HAP-1 (cell line): ENCODE measurements at regions not wholly inside any gene's neighbourhood (a gene's known extent, or its start where the extent isn't known, plus 50 kb on each side); places are given as distances from the start of the nearest gene placed in this dataset.
"Not testable (repeated sequence)": the region's sequence is repeated elsewhere in the genome, so short reads cannot be mapped to it uniquely, and the experiment has no call there.

Experiments used
- DNase-seq, 2 experiments: peaks; one replicate each; pipeline ENCODE4 v3.0.0-alpha.2; 2016 to 2020; ENCODE audit warnings: low spot score in 2 of 2
- H3K27me3 ChIP-seq: fragments of 250-450 bp; sonication (Bioruptor Pico); 2 replicates; pipeline ENCODE4 v1.5.1; 2020; ENCODE audit warnings: low read depth, mild to moderate bottlenecking, moderate library complexity
- H3K36me3 ChIP-seq: fragments of 250-450 bp; sonication (Bioruptor Pico); replicated peaks from 2 replicates; pipeline ENCODE4 v1.5.1; 2020; ENCODE audit warnings: mild to moderate bottlenecking
- H3K4me1 ChIP-seq: fragments of 250-450 bp; sonication (Bioruptor Pico); 2 replicates; pipeline ENCODE4 v1.5.1; 2020; ENCODE audit warnings: mild to moderate bottlenecking
- H3K4me3 ChIP-seq: fragments of 250-450 bp; sonication (Bioruptor Pico); 2 replicates; pipeline ENCODE4 v1.5.1; 2020; ENCODE audit warnings: mild to moderate bottlenecking, moderate library complexity
- H3K9me3 ChIP-seq: fragments of 250-450 bp; sonication (Bioruptor Pico); 2 replicates; pipeline ENCODE4 v1.5.1; 2020; ENCODE audit warnings: mild to moderate bottlenecking, moderate library complexity
- in situ Hi-C: fragments of 300-500 bp; cut with MboI; formaldehyde crosslinking; loops from 3 replicates; pipeline ENCODE4 v1.14.3; 2020; ENCODE audit warnings: low sequenced_read_pairs, inconsistent platforms, mixed read lengths

GRCh38 chr5:23451156-23451555 lies 56.3 kb upstream of the PRDM9 start:
- no peaks in the 10 kb centered on the region for H3K4me1 ChIP-seq
- no peaks in the 10 kb centered on the region for H3K27me3 ChIP-seq
- no peaks in the 10 kb centered on the region for H3K9me3 ChIP-seq
- in situ Hi-C loops = no loop called here
- H3K36me3 ChIP-seq = no peaks in the 10 kb centered on the region
- DNase-seq = no peak
- no peak overlapping the region for H3K4me3 ChIP-seq

DNA sequence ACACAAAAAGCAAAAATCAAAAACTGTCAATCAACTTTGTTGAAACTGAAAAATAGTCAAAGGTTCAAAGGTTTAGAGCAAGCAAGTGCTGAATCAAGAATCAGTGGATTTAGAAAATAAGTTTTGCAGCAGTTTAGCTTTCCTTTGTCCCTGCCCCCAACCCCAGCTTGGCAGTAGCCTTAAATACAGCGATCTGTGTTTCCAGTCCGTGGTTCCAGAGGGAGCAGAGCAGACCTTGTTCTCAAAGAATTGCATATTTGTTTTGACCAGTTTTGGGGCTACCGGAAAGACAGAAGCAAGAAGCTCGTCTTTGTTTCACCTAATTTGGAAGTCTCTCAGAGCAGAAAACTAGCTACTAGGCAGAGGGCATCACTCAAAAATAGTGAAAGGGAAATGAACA lies 57.2 kb upstream of the PRDM9 start:
- H3K9me3 ChIP-seq = no peaks in the 10 kb centered on the region
- in situ Hi-C loops = no loop called here
- no peaks in the 10 kb centered on the region for H3K4me1 ChIP-seq
- H3K4me3 ChIP-seq = no peak overlapping the region
- H3K27me3 ChIP-seq = no peaks in the 10 kb centered on the region
- no peak for DNase-seq
- H3K36me3 ChIP-seq = no peaks in the 10 kb centered on the region

DNA sequence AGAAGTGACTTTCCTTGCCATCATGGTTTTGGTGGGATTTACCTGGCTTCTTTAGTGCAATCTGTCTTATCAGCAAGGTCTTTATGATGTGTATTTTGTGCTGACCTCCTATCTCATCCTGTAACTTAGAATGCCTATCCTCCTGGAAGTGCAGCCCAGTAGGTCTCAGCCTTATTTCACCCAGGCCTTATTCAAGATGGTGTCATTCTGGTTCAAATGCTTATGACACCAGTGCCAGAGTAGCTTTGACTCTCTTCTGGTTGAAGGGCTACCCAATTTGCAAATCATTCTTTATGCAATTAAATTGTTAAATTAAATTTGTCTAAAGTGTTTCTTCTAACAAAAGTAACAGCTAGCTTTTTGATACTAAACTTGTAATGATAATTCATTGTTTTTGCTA lies 58.8 kb upstream of the PRDM9 start:
- in situ Hi-C loops = no loop called here
- no peaks in the 10 kb centered on the region for H3K27me3 ChIP-seq
- no peak overlapping the region for H3K4me3 ChIP-seq
- H3K36me3 ChIP-seq = no peaks in the 10 kb centered on the region
- no peaks in the 10 kb centered on the region for H3K4me1 ChIP-seq
- H3K9me3 ChIP-seq = no peaks in the 10 kb centered on the region
- DNase-seq = no peak

DNA sequence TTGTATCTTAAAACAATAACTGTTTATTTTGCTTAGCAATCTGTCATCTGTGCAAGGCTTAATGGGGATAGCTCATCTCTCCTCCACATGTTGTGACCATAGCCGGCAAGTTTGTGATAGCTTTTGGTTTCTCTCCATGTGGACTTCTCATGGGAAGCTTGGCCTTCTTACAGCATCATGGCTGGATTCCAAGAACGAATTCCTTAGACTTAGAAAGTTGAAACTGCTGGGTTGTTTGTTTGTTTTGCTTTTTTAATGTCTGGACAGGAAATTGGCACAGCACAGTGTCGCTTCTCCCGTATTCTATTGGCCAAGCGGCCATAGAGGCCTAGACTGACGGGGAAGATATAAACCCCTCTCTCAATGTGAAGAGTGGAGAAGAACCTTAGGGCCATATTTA lies 61.0 kb upstream of the PRDM9 start:
- DNase-seq = no peak
- Histone ChIP-seq H3K4me1 (no peaks in the 10 kb centered on the region), H3K9me3 (no peaks in the 10 kb centered on the region), H3K27me3 (no peaks in the 10 kb centered on the region), H3K36me3 (no peaks in the 10 kb centered on the region), H3K4me3 (no peak overlapping the region)
- in situ Hi-C loops = no loop called here

GRCh38 chr5:23445573-23445972 lies 61.8 kb upstream of the PRDM9 start:
- Histone ChIP-seq H3K4me1 (peaks cover 5% of the 10 kb centered on the region), H3K9me3 (no peaks in the 10 kb centered on the region), H3K27me3 (no peaks in the 10 kb centered on the region), H3K36me3 (no peaks in the 10 kb centered on the region), H3K4me3 (no peak overlapping the region)
- in situ Hi-C loops = no loop called here
- DNase-seq = no peak

DNA sequence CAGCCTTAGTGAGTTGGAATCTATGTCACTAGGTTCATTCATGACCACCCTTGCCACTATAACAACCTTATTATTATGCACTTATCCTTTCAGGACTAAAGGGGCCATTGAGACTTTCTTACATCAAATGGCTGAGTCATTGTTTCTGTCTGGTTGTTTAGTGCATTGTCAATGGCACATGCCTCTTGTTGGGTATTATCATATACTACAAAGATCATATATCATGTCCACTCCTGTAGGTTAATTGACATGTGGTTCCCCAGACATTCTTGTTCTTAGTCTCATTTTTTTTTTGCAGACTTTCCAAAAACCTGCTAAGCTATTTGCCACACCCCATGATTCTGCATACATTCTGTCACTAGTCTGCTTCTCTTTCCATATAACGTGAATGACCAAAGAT lies 66.7 kb upstream of the PRDM9 start:
- no peaks in the 10 kb centered on the region for H3K36me3 ChIP-seq
- no peak overlapping the region for H3K4me3 ChIP-seq
- peaks cover 10% of the 10 kb centered on the region for H3K4me1 ChIP-seq
- H3K9me3 ChIP-seq = no peaks in the 10 kb centered on the region
- DNase-seq = peak; percentile 13 to 81
- no peaks in the 10 kb centered on the region for H3K27me3 ChIP-seq
- in situ Hi-C loops = no loop called here

- Histone ChIP-seq H3K27me3 (no peaks in the 10 kb centered on the region), H3K4me1 (peaks cover 10% of the 10 kb centered on the region), H3K4me3 (no peak overlapping the region), H3K36me3 (no peaks in the 10 kb centered on the region), H3K9me3 (no peaks in the 10 kb centered on the region)
- no peak for DNase-seq
- in situ Hi-C loops = no loop called here
Measured at GRCh38 chr5:23437011-23437410, 70.4 kb upstream of the PRDM9 start.

- DNase-seq = no peak
- H3K4me1 ChIP-seq = no peaks in the 10 kb centered on the region
- H3K9me3 ChIP-seq = no peaks in the 10 kb centered on the region
- no peak overlapping the region for H3K4me3 ChIP-seq
- in situ Hi-C loops = no loop called here
- H3K27me3 ChIP-seq = no peaks in the 10 kb centered on the region
- H3K36me3 ChIP-seq = no peaks in the 10 kb centered on the region
Measured at GRCh38 chr5:23433534-23434315, 73.7 kb upstream of the PRDM9 start.

DNA sequence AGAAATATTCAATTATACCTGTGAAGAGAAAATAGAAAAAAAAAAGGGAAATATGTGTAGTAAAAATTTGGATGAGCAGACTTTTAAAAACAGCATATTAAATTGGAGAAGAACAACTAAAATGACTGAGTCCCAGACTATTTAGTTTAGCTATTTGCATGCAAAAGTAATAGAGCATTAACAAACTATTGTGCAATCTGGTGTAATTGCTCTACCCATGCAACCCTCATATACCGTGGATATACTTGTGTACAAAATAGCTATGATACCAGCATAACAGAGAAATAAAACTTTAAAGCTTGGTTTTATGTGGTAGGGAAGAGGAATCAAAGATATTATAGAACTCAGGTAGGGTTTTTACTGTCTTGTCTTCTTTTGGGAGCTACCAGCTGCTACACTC lies 78.7 kb upstream of the PRDM9 start:
- Histone ChIP-seq H3K4me1 (no peaks in the 10 kb centered on the region), H3K36me3 (no peaks in the 10 kb centered on the region), H3K9me3 (no peaks in the 10 kb centered on the region), H3K4me3 (no peak overlapping the region), H3K27me3 (no peaks in the 10 kb centered on the region)
- in situ Hi-C loops = no loop called here
- DNase-seq = no peak

GRCh38 chr5:23420214-23420613 lies 87.2 kb upstream of the PRDM9 start:
- H3K9me3 ChIP-seq, H3K4me1 ChIP-seq, DNase-seq, H3K27me3 ChIP-seq, in situ Hi-C loops, H3K36me3 ChIP-seq, H3K4me3 ChIP-seq: not testable (repeated sequence)

GRCh38 chr5:23419115-23419514 lies 88.3 kb upstream of the PRDM9 start:
- Histone ChIP-seq H3K9me3 (no peaks in the 10 kb centered on the region), H3K27me3 (no peaks in the 10 kb centered on the region), H3K4me1 (no peaks in the 10 kb centered on the region), H3K4me3 (no peak overlapping the region), H3K36me3 (no peaks in the 10 kb centered on the region)
- in situ Hi-C loops = no loop called here
- peak; percentile 19 to 48 for DNase-seq

- Histone ChIP-seq H3K27me3 (no peaks in the 10 kb centered on the region), H3K9me3 (no peaks in the 10 kb centered on the region), H3K4me1 (no peaks in the 10 kb centered on the region), H3K4me3 (no peak overlapping the region), H3K36me3 (no peaks in the 10 kb centered on the region)
- in situ Hi-C loops = no loop called here
- DNase-seq = no peak
Measured at GRCh38 chr5:23412515-23412914, 94.9 kb upstream of the PRDM9 start.

GRCh38 chr5:23411994-23412393 lies 95.4 kb upstream of the PRDM9 start:
- no peaks in the 10 kb centered on the region for H3K36me3 ChIP-seq
- DNase-seq = no peak
- H3K9me3 ChIP-seq = no peaks in the 10 kb centered on the region
- H3K4me3 ChIP-seq = no peak overlapping the region
- no peaks in the 10 kb centered on the region for H3K4me1 ChIP-seq
- H3K27me3 ChIP-seq = no peaks in the 10 kb centered on the region
- in situ Hi-C loops = no loop called here

GRCh38 chr5:23411200-23411599 lies 96.2 kb upstream of the PRDM9 start:
- in situ Hi-C loops = no loop called here
- Histone ChIP-seq H3K36me3 (no peaks in the 10 kb centered on the region), H3K4me1 (no peaks in the 10 kb centered on the region), H3K4me3 (no peak overlapping the region), H3K9me3 (no peaks in the 10 kb centered on the region), H3K27me3 (no peaks in the 10 kb centered on the region)
- no peak for DNase-seq

DNA sequence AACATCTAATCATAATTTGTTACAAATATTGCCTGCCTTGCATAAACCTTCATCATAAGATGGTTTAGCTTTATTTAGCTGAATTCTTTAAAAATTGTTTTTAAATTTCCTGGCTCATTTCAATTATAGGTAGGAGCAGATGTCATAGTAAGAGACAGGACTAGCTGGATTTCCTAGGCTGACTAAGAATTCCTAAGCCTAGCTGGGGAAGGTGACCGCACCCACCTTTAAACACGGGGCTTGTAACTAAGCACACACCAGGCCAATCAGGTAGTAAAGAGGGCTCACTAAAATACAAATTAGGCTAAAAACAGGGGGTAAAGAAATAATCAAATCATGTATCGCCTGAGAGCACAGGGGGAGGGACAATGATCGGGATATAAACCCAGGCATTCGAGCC lies 96.6 kb upstream of the PRDM9 start:
- H3K9me3 ChIP-seq, H3K27me3 ChIP-seq, H3K4me1 ChIP-seq, H3K36me3 ChIP-seq, H3K4me3 ChIP-seq, DNase-seq, in situ Hi-C loops: not testable (repeated sequence)
